Astrocyte (in vitro differentiated cells and primary cell): ENCODE measurements at regions not wholly inside any gene's neighbourhood (a gene's known extent, or its start where the extent isn't known, plus 50 kb on each side); places are given as distances from the start of the nearest gene placed in this dataset.
"Not testable (repeated sequence)": the region's sequence is repeated elsewhere in the genome, so short reads cannot be mapped to it uniquely, and the experiment has no call there.

Source experiments
- DNase-seq: peaks from one replicate; pipeline ENCODE4 v3.0.0-alpha.2; 2010; ENCODE audit warnings: low read depth
- FAIRE-seq: peaks from 2 replicates; lab custom pipeline; 2011; peaks lifted over from hg19 to GRCh38; lab: Jason Lieb, UNC
- H2AFZ ChIP-seq: 2 replicates; pipeline ENCODE4 v1.6.0; 2012; ENCODE audit warnings: low read depth, low read length, inconsistent platforms
- H3K27ac ChIP-seq: 2 replicates; pipeline ENCODE4 v1.5.1; 2011; ENCODE audit warnings: low read depth, low read length, inconsistent platforms
- H3K27me3 ChIP-seq: 2 replicates; pipeline ENCODE4 v1.6.0; 2011; ENCODE audit warnings: low read length, inconsistent platforms; ENCODE audit not compliant: insufficient read depth
- H3K36me3 ChIP-seq: 2 replicates; pipeline ENCODE4 v1.5.1; 2011; ENCODE audit warnings: low read length, inconsistent platforms; ENCODE audit not compliant: insufficient read depth
- H3K4me1 ChIP-seq: 2 replicates; pipeline ENCODE4 v1.5.1; 2011; ENCODE audit warnings: low read length, inconsistent platforms; ENCODE audit not compliant: insufficient read depth
- H3K4me2 ChIP-seq: 2 replicates; pipeline ENCODE4 v1.6.0; 2012; ENCODE audit warnings: low read length, inconsistent platforms
- H3K4me3 ChIP-seq: 2 replicates; pipeline ENCODE4 v1.5.1; 2011; ENCODE audit warnings: low read depth, mild to moderate bottlenecking, low read length, inconsistent platforms; ENCODE audit not compliant: insufficient read depth
- H3K79me2 ChIP-seq: 2 replicates; pipeline ENCODE4 v1.6.0; 2012; ENCODE audit warnings: mild to moderate bottlenecking, low read length, inconsistent platforms; ENCODE audit not compliant: insufficient read depth
- H3K9ac ChIP-seq: 2 replicates; pipeline ENCODE4 v1.6.0; 2012; ENCODE audit warnings: mild to moderate bottlenecking, low read length, inconsistent platforms
- H3K9me3 ChIP-seq: 2 replicates; pipeline ENCODE4 v1.5.1; 2012; ENCODE audit warnings: low read depth, mild to moderate bottlenecking, low read length, inconsistent platforms; ENCODE audit not compliant: insufficient read depth
- H4K20me1 ChIP-seq: 2 replicates; pipeline ENCODE4 v1.6.0; 2012; ENCODE audit warnings: low read length, inconsistent platforms; ENCODE audit not compliant: insufficient read depth
- H3K27ac Mint-ChIP-seq: one replicate; pipeline ENCODE4 v1.8.0; 2021; ENCODE audit warnings: mild to moderate bottlenecking, mixed read lengths; ENCODE audit not compliant: unreplicated experiment
- H3K27me3 Mint-ChIP-seq: one replicate; pipeline ENCODE4 v1.8.0; 2021; ENCODE audit warnings: low read depth, mixed read lengths; ENCODE audit not compliant: unreplicated experiment
- H3K36me3 Mint-ChIP-seq: one replicate; pipeline ENCODE4 v1.8.0; 2021; ENCODE audit warnings: low read depth, mixed read lengths; ENCODE audit not compliant: unreplicated experiment
- H3K4me1 Mint-ChIP-seq: one replicate; pipeline ENCODE4 v1.8.0; 2021; ENCODE audit warnings: low read depth, mixed read lengths; ENCODE audit not compliant: unreplicated experiment
- H3K4me3 Mint-ChIP-seq: one replicate; pipeline ENCODE4 v1.8.0; 2021; ENCODE audit warnings: mild to moderate bottlenecking, moderate library complexity, mixed read lengths; ENCODE audit not compliant: unreplicated experiment
- H3K9me3 Mint-ChIP-seq: one replicate; pipeline ENCODE4 v1.8.0; 2021; ENCODE audit warnings: mild to moderate bottlenecking, mixed read lengths; ENCODE audit not compliant: unreplicated experiment
- EZH2 ChIP-seq: IDR thresholded peaks from 2 replicates; pipeline ENCODE4 v1.6.1; 2012; ENCODE audit warnings: mild to moderate bottlenecking, low read length, inconsistent platforms; ENCODE audit not compliant: insufficient read depth
- TF ChIP-seq, protein P1 (sequence below): IDR thresholded peaks from 2 replicates; pipeline ENCODE4 v1.5.1; 2011; ENCODE audit warnings: low read depth, mild to moderate bottlenecking, inconsistent platforms, low read length, moderate library complexity; ENCODE audit not compliant: insufficient read depth

DNA sequence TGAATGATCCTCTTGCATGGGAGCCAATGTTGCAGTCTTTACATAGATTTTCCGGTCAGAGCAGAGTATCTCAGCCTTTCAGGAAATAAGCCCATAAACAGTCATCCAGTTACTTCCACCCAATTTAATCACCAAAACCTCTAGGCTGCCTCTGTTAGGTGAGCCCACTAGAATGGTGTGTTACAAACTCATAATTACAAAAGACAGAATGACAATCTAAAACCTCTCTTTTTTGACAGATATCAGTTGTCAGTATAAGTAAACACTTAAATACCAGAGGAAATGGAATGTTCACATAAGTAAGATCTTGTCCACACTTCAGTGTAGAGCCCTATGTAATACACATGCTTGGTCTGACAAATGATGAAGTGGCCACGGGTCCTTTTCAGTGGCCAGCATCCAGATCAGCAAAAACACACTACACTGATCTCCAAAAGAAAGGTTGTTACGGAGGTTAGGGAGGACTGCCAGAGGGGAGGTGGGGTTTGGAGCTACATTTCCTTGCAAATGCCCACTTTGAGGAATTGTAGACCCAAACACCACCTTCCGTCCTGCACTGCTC lies 71.3 kb upstream of the FBXO28 start:
- H3K36me3 Mint-ChIP-seq: no peaks in the 10 kb centered on the region
- FAIRE-seq (no peak), DNase-seq (peak; percentile 47)
- Histone ChIP-seq H3K27ac (no peak overlapping the region), H3K9me3 (no peaks in the 10 kb centered on the region), H3K79me2 (no peaks in the 10 kb centered on the region), H3K9ac (no peak overlapping the region), H3K4me1 (no peaks in the 10 kb centered on the region), H4K20me1 (no peaks in the 10 kb centered on the region), H2AFZ (no peak overlapping the region), H3K4me2 (no peak overlapping the region), H3K4me3 (no peak overlapping the region), H3K27me3 (peaks cover 3% of the 10 kb centered on the region), H3K36me3 (no peaks in the 10 kb centered on the region)
- H3K9me3 Mint-ChIP-seq: no peaks in the 10 kb centered on the region
- H3K27ac Mint-ChIP-seq: no peak overlapping the region
- TF ChIP-seq EZH2: no peak
- TF ChIP-seq, protein P1, sequence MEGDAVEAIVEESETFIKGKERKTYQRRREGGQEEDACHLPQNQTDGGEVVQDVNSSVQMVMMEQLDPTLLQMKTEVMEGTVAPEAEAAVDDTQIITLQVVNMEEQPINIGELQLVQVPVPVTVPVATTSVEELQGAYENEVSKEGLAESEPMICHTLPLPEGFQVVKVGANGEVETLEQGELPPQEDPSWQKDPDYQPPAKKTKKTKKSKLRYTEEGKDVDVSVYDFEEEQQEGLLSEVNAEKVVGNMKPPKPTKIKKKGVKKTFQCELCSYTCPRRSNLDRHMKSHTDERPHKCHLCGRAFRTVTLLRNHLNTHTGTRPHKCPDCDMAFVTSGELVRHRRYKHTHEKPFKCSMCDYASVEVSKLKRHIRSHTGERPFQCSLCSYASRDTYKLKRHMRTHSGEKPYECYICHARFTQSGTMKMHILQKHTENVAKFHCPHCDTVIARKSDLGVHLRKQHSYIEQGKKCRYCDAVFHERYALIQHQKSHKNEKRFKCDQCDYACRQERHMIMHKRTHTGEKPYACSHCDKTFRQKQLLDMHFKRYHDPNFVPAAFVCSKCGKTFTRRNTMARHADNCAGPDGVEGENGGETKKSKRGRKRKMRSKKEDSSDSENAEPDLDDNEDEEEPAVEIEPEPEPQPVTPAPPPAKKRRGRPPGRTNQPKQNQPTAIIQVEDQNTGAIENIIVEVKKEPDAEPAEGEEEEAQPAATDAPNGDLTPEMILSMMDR: no peak
- no peak overlapping the region for H3K4me3 Mint-ChIP-seq
- no peaks in the 10 kb centered on the region for H3K4me1 Mint-ChIP-seq
- peaks cover 6% of the 10 kb centered on the region for H3K27me3 Mint-ChIP-seq

DNA sequence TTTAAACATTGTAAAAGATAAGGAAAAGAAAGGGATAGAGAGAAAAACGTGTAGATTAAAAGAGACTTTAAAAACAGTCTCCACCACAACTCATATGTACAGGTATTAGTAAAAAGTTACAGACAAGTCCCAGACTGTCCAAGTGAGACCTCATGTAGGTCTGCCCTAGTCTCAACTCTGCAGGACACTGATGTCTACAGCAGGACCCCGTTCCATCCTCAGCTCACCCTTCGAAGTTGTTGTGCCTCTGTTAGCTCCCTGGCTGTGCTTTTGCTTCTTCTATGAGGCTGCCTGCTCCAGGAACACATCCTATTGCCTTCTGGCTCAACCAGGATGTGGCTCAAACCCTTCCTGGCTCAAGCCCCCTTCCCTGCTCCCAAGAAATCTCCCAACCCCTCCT lies 72.9 kb upstream of the FBXO28 start:
- H3K27ac ChIP-seq: no peak overlapping the region
- H3K4me2 ChIP-seq: no peak overlapping the region
- no peak overlapping the region for H3K4me3 ChIP-seq
- TF ChIP-seq, protein P1: no peak
- TF ChIP-seq EZH2: no peak
- Mint-ChIP-seq H3K4me3 (no peak overlapping the region), H3K4me1 (peaks cover 1% of the 10 kb centered on the region), H3K27ac (no peak overlapping the region), H3K27me3 (peaks cover 6% of the 10 kb centered on the region), H3K9me3 (no peaks in the 10 kb centered on the region), H3K36me3 (no peaks in the 10 kb centered on the region)
- H3K4me1 ChIP-seq: no peaks in the 10 kb centered on the region
- H3K79me2 ChIP-seq: no peaks in the 10 kb centered on the region
- H4K20me1 ChIP-seq: no peaks in the 10 kb centered on the region
- FAIRE-seq (no peak), DNase-seq (no peak)
- peaks cover 3% of the 10 kb centered on the region for H3K27me3 ChIP-seq
- no peak overlapping the region for H3K9ac ChIP-seq
- no peak overlapping the region for H2AFZ ChIP-seq
- H3K9me3 ChIP-seq: no peaks in the 10 kb centered on the region
- H3K36me3 ChIP-seq: no peaks in the 10 kb centered on the region

DNA sequence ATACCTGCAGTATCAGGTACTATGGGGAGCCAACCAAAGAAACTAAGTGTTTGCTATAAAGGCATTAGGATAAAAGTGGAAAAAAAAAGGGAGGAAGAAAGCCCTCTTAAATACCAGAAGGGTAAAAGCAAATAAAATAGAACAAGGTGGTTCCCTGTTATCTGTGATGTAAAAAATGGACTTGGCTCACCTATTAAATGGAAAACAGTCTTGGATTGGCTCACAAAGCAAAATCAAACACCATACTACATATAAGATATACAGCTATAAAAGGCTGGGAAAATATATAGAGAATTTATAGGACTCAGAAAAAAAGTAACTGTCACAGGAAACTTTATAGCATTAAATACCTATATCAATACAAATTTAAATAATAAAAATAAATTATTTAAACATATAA lies 73.5 kb upstream of the FBXO28 start:
- not testable (repeated sequence) for H3K27me3 ChIP-seq, H3K4me1 Mint-ChIP-seq, H3K27ac Mint-ChIP-seq, H3K27ac ChIP-seq, H3K4me3 Mint-ChIP-seq, H3K9me3 ChIP-seq, DNase-seq, H3K27me3 Mint-ChIP-seq, H3K9me3 Mint-ChIP-seq, FAIRE-seq, H3K36me3 ChIP-seq, H3K4me2 ChIP-seq, H3K36me3 Mint-ChIP-seq, H2AFZ ChIP-seq, H3K4me3 ChIP-seq, H3K4me1 ChIP-seq, H3K9ac ChIP-seq, H4K20me1 ChIP-seq, H3K79me2 ChIP-seq

DNA sequence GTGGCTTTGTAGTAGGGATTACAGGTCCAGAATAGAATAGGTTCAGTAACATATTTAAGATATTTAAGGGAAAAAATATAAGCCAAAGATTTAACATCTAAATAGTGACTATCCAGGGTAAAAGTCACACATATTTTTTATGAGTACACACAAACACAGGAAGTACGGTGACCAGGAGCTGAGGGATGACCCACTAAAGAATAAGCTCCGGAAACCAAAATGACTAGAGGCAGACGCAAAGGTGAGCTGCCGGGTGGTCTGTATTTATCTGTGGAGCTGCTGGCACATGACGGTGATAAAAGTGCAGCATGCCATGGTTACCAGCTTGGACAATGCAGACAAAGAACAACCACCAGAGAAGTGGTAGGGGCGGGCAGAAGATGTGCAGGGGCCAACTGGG lies 73.9 kb upstream of the FBXO28 start:
- H3K4me1 Mint-ChIP-seq, H3K4me3 Mint-ChIP-seq, H2AFZ ChIP-seq, H3K27ac Mint-ChIP-seq, H3K9ac ChIP-seq, H3K4me3 ChIP-seq, H3K27me3 Mint-ChIP-seq, DNase-seq, H4K20me1 ChIP-seq, H3K79me2 ChIP-seq, H3K4me1 ChIP-seq, H3K27me3 ChIP-seq, H3K27ac ChIP-seq, H3K36me3 ChIP-seq, H3K36me3 Mint-ChIP-seq, H3K9me3 Mint-ChIP-seq, H3K9me3 ChIP-seq, FAIRE-seq, H3K4me2 ChIP-seq: not testable (repeated sequence)

DNA sequence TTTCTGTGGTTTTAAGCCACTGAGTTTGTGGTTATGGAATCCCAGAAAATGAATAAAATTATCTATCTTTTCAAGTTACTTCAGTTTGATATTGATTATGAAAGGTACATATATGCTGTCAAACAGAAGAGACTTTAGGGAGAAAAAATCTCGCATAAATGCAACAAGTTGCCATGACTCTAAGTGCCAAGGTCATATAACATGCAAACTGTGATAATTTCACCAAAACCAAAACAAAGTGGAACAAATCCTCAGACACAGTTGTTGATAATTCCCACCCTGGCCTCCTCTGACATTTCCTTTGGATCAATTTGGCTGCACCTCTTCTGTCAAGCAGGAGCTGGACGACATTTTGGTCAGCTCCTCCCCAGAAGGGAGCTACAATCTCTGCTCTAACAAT lies 75.1 kb upstream of the FBXO28 start:
- H3K9ac ChIP-seq, H3K4me3 Mint-ChIP-seq, DNase-seq, H3K36me3 ChIP-seq, H3K9me3 ChIP-seq, H3K4me2 ChIP-seq, H3K4me1 ChIP-seq, H3K4me1 Mint-ChIP-seq, H2AFZ ChIP-seq, H4K20me1 ChIP-seq, H3K27me3 ChIP-seq, H3K4me3 ChIP-seq, H3K27ac Mint-ChIP-seq, H3K27ac ChIP-seq, H3K9me3 Mint-ChIP-seq, H3K79me2 ChIP-seq, FAIRE-seq, H3K27me3 Mint-ChIP-seq, H3K36me3 Mint-ChIP-seq: not testable (repeated sequence)
